Ovary (tissue), 7 donors: ENCODE measurements at regions not wholly inside any gene's neighbourhood (a gene's known extent, or its start where the extent isn't known, plus 50 kb on each side); places are given as distances from the start of the nearest gene placed in this dataset.

Experiments used
- DNase-seq, 5 donors: peaks; one replicate each; pipeline ENCODE4 v3.0.0-alpha.2; 2019 to 2020
- H3K27ac ChIP-seq, 2 donors: fragments of 200-600 bp; one replicate each; pipeline versions ENCODE4 v1.5.1 to v1.8.0; 2019 to 2022
- H3K27me3 ChIP-seq: fragments of 200-600 bp; one replicate; pipeline ENCODE4 v1.8.0; 2022
- H3K36me3 ChIP-seq: fragments of 200-600 bp; sonication (generic); one replicate; pipeline ENCODE4 v1.5.1; 2019
- H3K4me1 ChIP-seq: one replicate; pipeline ENCODE4 v1.8.1; 2013; ENCODE audit warnings: mild to moderate bottlenecking, moderate library complexity; ENCODE audit not compliant: insufficient read depth
- H3K4me3 ChIP-seq: fragments of 200-600 bp; sonication (generic); one replicate; pipeline ENCODE4 v1.5.1; 2017
- H3K9me3 ChIP-seq, 2 donors: fragments of 200-600 bp in 1 of 2; sonication (generic) in 1 of 2; one replicate each; pipeline versions ENCODE4 v1.5.1 to v1.8.1; 2013 to 2019; ENCODE audit warnings: mild to moderate bottlenecking in 1 of 2, moderate library complexity in 1 of 2
- CTCF ChIP-seq, 3 donors: fragments of 450-650 bp in 2 of 3; fragments of 200-600 bp in 1 of 3; IDR thresholded peaks; one replicate each; pipeline versions ENCODE4 v1.5.1 to v1.8.0; 2016 to 2022; ENCODE audit warnings: antibody characterized with exemption in 3 of 3, mild to moderate bottlenecking in 1 of 3
- EP300 ChIP-seq: sonication (generic); formaldehyde crosslinking; IDR thresholded peaks from one replicate; pipeline ENCODE4 v1.6.1; 2017; ENCODE audit warnings: antibody characterized with exemption
- POLR2A ChIP-seq: fragments of 450-650 bp; IDR thresholded peaks from one replicate; pipeline ENCODE4 v1.6.1; 2017; ENCODE audit warnings: antibody characterized with exemption, mild to moderate bottlenecking, moderate library complexity
- WGBS, 3 donors: extraction: QIAGEN DNeasy Blood & Tissue Kit in 1 of 3; methylation state at CpG; one replicate each; pipeline versions ENCODE4 v1.1.5 to v1.1.7; 2013 to 2017; 5-methylcytosine and 5-hydroxymethylcytosine counted together
- intact Hi-C, 4 donors: fragments of 100-400 bp; cut with DNase I; formaldehyde crosslinking; loops; one replicate each; pipeline versions ENCODE4 v1.11.0 to v1.15.1; 2022 to 2023
- donor health status: DM: no; HTN: no; CAD: no; lungs with moderate emphysema.
- donor health status: DM: no; HTN: no; CAD: no.
- donor health status: Bipolar disorder and iron deficiency.
- donor health status: DM: no; HTN: no; CAD: no.
- donor health status: DM: yes; HTN: yes; CAD: no.

GRCh38 chr9:96168882-96169281 is 133.1 kb downstream of the HSD17B3 start:
- intact Hi-C loops: no loop called here
- H3K27ac ChIP-seq: no peak overlapping the region
- no peak for DNase-seq
- H3K36me3 ChIP-seq: no peaks in the 10 kb centered on the region
- 84 to 94% (median 92%) methylated on average over 10 of the region's 10 CpGs for WGBS, 3 donors
- TF ChIP-seq CTCF (IDR thresholded peaks at IDR 0.05) (no peak), POLR2A (no peak), EP300 (no peak)
- H3K4me3 ChIP-seq: no peak overlapping the region
- peaks cover 8% of the 10 kb centered on the region for H3K4me1 ChIP-seq
- H3K27me3 ChIP-seq: no peaks in the 10 kb centered on the region
- H3K9me3 ChIP-seq: no peaks in the 10 kb centered on the region

- no peak overlapping the region for H3K4me3 ChIP-seq
- no peaks in the 10 kb centered on the region for H3K9me3 ChIP-seq
- no peak for DNase-seq
- H3K4me1 ChIP-seq: peaks cover 8% of the 10 kb centered on the region
- no peaks in the 10 kb centered on the region for H3K27me3 ChIP-seq
- no peaks in the 10 kb centered on the region for H3K36me3 ChIP-seq
- H3K27ac ChIP-seq: no peak overlapping the region
- WGBS, 3 donors: 96 to 98% (median 96%) methylated on average over 15 of the region's 15 CpGs
- TF ChIP-seq CTCF (IDR thresholded peaks at IDR 0.05): no peak
- no peak for TF ChIP-seq POLR2A
- TF ChIP-seq EP300: no peak
- intact Hi-C loops: no loop called here
Observed at GRCh38 chr9:96167011-96167410, 135.0 kb downstream of the HSD17B3 start.

- peaks cover under 1% of the 10 kb centered on the region for H3K4me1 ChIP-seq
- TF ChIP-seq POLR2A: no peak
- TF ChIP-seq CTCF (IDR thresholded peaks at IDR 0.05): no peak
- no peak for TF ChIP-seq EP300
- WGBS, 3 donors: 89 to 93% (median 91%) methylated on average over 11 of the region's 11 CpGs
- intact Hi-C loops: no loop called here
- no peak overlapping the region for H3K4me3 ChIP-seq
- no peaks in the 10 kb centered on the region for H3K36me3 ChIP-seq
- DNase-seq: no peak
- no peaks in the 10 kb centered on the region for H3K9me3 ChIP-seq
- no peaks in the 10 kb centered on the region for H3K27me3 ChIP-seq
- H3K27ac ChIP-seq: no peak overlapping the region
Observed at GRCh38 chr9:96164268-96164683, 137.7 kb downstream of the HSD17B3 start.

- no peaks in the 10 kb centered on the region for H3K36me3 ChIP-seq
- TF ChIP-seq CTCF (IDR thresholded peaks at IDR 0.05) (no peak), POLR2A (no peak), EP300 (no peak)
- H3K27ac ChIP-seq: no peak overlapping the region
- intact Hi-C loops: no loop called here
- 91 to 94% (median 93%) methylated on average over 14 of the region's 14 CpGs for WGBS, 3 donors
- DNase-seq: no peak
- H3K27me3 ChIP-seq: no peaks in the 10 kb centered on the region
- H3K4me1 ChIP-seq: no peaks in the 10 kb centered on the region
- H3K9me3 ChIP-seq: no peaks in the 10 kb centered on the region
- no peak overlapping the region for H3K4me3 ChIP-seq
Observed at GRCh38 chr9:96163712-96164111, 138.3 kb downstream of the HSD17B3 start.

GRCh38 chr9:96163161-96163560 is 138.8 kb downstream of the HSD17B3 start:
- H3K9me3 ChIP-seq: no peaks in the 10 kb centered on the region
- no peak for DNase-seq
- no peak overlapping the region for H3K27ac ChIP-seq
- H3K4me3 ChIP-seq: no peak overlapping the region
- H3K4me1 ChIP-seq: no peaks in the 10 kb centered on the region
- WGBS, 3 donors: 75 to 87% (median 86%) methylated on average over 7 of the region's 7 CpGs
- intact Hi-C loops: no loop called here
- no peaks in the 10 kb centered on the region for H3K36me3 ChIP-seq
- H3K27me3 ChIP-seq: no peaks in the 10 kb centered on the region
- no peak for TF ChIP-seq CTCF (IDR thresholded peaks at IDR 0.05)
- no peak for TF ChIP-seq EP300
- TF ChIP-seq POLR2A: no peak
